B cell (primary cell): ENCODE measurements at regions not wholly inside any gene's neighbourhood (a gene's known extent, or its start where the extent isn't known, plus 50 kb on each side); places are given as distances from the start of the nearest gene placed in this dataset.

Experiments used
- ATAC-seq: fragments of 200-7000 bp; cut with Tn5 transposase; one replicate; pipeline ENCODE4 v1.10.0; 2021; ENCODE audit warnings: low read depth, mild to moderate bottlenecking, moderate number of reproducible peaks, moderate library complexity
- CTCF ChIA-PET: fragments of 350-600 bp; sonication (Branson Sonifier 250); formaldehyde crosslinking; loops from one replicate; lab custom pipeline; 2021; ENCODE audit warnings: antibody characterized with exemption, inconsistent platforms; lab: Charles Lee
- POLR2A ChIA-PET: fragments of 350-600 bp; sonication (Branson Sonifier 250); formaldehyde crosslinking; loops from one replicate; lab custom pipeline; 2021; ENCODE audit warnings: antibody characterized with exemption; lab: Charles Lee
- DNase-seq: peaks from one replicate; pipeline ENCODE4 v3.0.0; 2013
- H2AFZ ChIP-seq: 2 replicates; pipeline ENCODE4 v1.6.1; 2012; ENCODE audit warnings: mild to moderate bottlenecking, low read depth, low read length; ENCODE audit not compliant: insufficient read depth, poor library complexity, severe bottlenecking
- H3K27ac ChIP-seq, 2 donors: 1 replicate in 1 of 2; 2 replicates in 1 of 2; pipeline ENCODE4 v1.5.1; 2012 to 2013; ENCODE audit warnings: low read length in 2 of 2, mild to moderate bottlenecking in 2 of 2, moderate library complexity in 1 of 2
- H3K27me3 ChIP-seq, 4 experiments: fragments of 200-600 bp in 1 of 4; sonication (generic) in 1 of 4; replicated peaks in 1 of 4; 1 replicate in 2 of 4; 2 replicates in 2 of 4; pipeline versions ENCODE4 v1.6.1 to v1.7.0; 2013 to 2016; ENCODE audit warnings: low read length in 3 of 4, mild to moderate bottlenecking in 2 of 4, mixed read lengths in 1 of 4, moderate library complexity in 1 of 4; ENCODE audit not compliant: insufficient read depth in 4 of 4, control insufficient read depth in 3 of 4; ENCODE audit errors: control extremely low read depth in 1 of 4
- H3K36me3 ChIP-seq, 2 experiments: replicated peaks in 1 of 2; 1 replicate in 1 of 2; 2 replicates in 1 of 2; pipeline versions ENCODE4 v1.6.1 to v1.7.1; 2013; ENCODE audit warnings: low read length in 1 of 2; ENCODE audit not compliant: insufficient read depth in 2 of 2, control insufficient read depth in 1 of 2; ENCODE audit errors: control extremely low read depth in 1 of 2, extremely low read depth in 1 of 2
- H3K4me1 ChIP-seq, 2 donors: fragments of 200-600 bp in 1 of 2; sonication (generic) in 1 of 2; 1 replicate in 1 of 2; 2 replicates in 1 of 2; pipeline versions ENCODE4 v1.5.1 to v1.6.1; 2013 to 2017; ENCODE audit warnings: low read length in 2 of 2; ENCODE audit not compliant: control insufficient read depth in 2 of 2, insufficient read depth in 2 of 2
- H3K4me2 ChIP-seq: replicated peaks from 2 replicates; pipeline ENCODE3; 2012; ENCODE audit warnings: mild to moderate bottlenecking, low read depth, low read length; ENCODE audit not compliant: poor library complexity, severe bottlenecking
- H3K4me3 ChIP-seq, 5 experiments: fragments of 200-600 bp in 1 of 5; sonication (generic) in 1 of 5; 1 replicate in 3 of 5; 2 replicates in 2 of 5; pipeline versions ENCODE4 v1.5.1 to v1.7.0; 2011 to 2016; ENCODE audit warnings: low read length in 4 of 5, mild to moderate bottlenecking in 4 of 5, low read depth in 2 of 5, control low read depth in 1 of 5, moderate library complexity in 1 of 5; ENCODE audit not compliant: insufficient read depth in 1 of 5; ENCODE audit errors: control extremely low read depth in 1 of 5, extremely low read depth in 1 of 5
- H3K79me2 ChIP-seq: fragments of 200-600 bp; sonication (generic); one replicate; pipeline ENCODE4 v1.6.0; 2016; ENCODE audit warnings: low read length; ENCODE audit not compliant: control insufficient read depth, insufficient read depth
- H3K9ac ChIP-seq: fragments of 200-600 bp; sonication (generic); 2 replicates; pipeline ENCODE4 v1.6.1; 2017; ENCODE audit warnings: mild to moderate bottlenecking, low read length, moderate library complexity
- H3K9me3 ChIP-seq, 3 donors: one replicate each; pipeline versions ENCODE4 v1.6.1 to v1.7.1; 2013; ENCODE audit warnings: low read length in 2 of 3; ENCODE audit not compliant: control insufficient read depth in 2 of 3, insufficient read depth in 1 of 3; ENCODE audit errors: control extremely low read depth in 1 of 3
- H4K20me1 ChIP-seq: 2 replicates; pipeline ENCODE4 v1.6.0; 2012; ENCODE audit warnings: mild to moderate bottlenecking, low read length; ENCODE audit not compliant: insufficient read depth, control insufficient read depth, poor library complexity, severe bottlenecking
- H3K27ac Mint-ChIP-seq: one replicate; pipeline ENCODE4 v1.8.0; 2021; ENCODE audit warnings: mixed read lengths
- H3K27me3 Mint-ChIP-seq: one replicate; pipeline ENCODE4 v1.8.0; 2021; ENCODE audit warnings: mixed read lengths
- H3K4me1 Mint-ChIP-seq: one replicate; pipeline ENCODE4 v1.8.0; 2021; ENCODE audit warnings: mixed read lengths
- H3K4me3 Mint-ChIP-seq: one replicate; pipeline ENCODE4 v1.8.0; 2021; ENCODE audit warnings: mixed read lengths
- H3K9me3 Mint-ChIP-seq: one replicate; pipeline ENCODE4 v1.8.0; 2022; ENCODE audit warnings: mixed read lengths; ENCODE audit not compliant: insufficient read depth
- CTCF ChIP-seq: fragments of 200-600 bp; IDR thresholded peaks from one replicate; pipeline ENCODE4 v1.8.0; 2022; ENCODE audit warnings: antibody characterized with exemption, mild to moderate bottlenecking
- EZH2 ChIP-seq: IDR thresholded peaks from 2 replicates; pipeline ENCODE4 v1.6.1; 2012; ENCODE audit warnings: borderline replicate concordance, low read depth, mild to moderate bottlenecking, moderate library complexity, low read length; ENCODE audit not compliant: insufficient read depth, poor library complexity, severe bottlenecking
- WGBS: methylation state at CpG from one replicate; pipeline ENCODE4 v1.1.5; 2013; ENCODE audit warnings: missing lambda C conversion rate; ENCODE audit not compliant: insufficient coverage; 5-methylcytosine and 5-hydroxymethylcytosine counted together
- intact Hi-C: fragments of 100-400 bp; cut with micrococcal nuclease; formaldehyde crosslinking; loops from one replicate; pipeline ENCODE4 v1.10.0; 2022

GRCh38 chr11:92894197-92894596 lies 75.3 kb upstream of the MTNR1B start:
- Mint-ChIP-seq H3K27ac (no peak overlapping the region), H3K4me1 (no peaks in the 10 kb centered on the region), H3K27me3 (peaks cover 6% of the 10 kb centered on the region), H3K9me3 (no peaks in the 10 kb centered on the region), H3K4me3 (no peak overlapping the region)
- DNase-seq, result no peak
- Histone ChIP-seq H3K36me3 (no peaks in the 10 kb centered on the region), H3K9ac (no peak overlapping the region), H3K79me2 (no peaks in the 10 kb centered on the region), H3K27ac (no peak overlapping the region), H3K4me2 (no peak overlapping the region), H2AFZ (no peak overlapping the region), H3K4me3 (no peak overlapping the region), H3K27me3 (no peaks in the 10 kb centered on the region), H3K9me3 (no peaks in the 10 kb centered on the region), H4K20me1 (no peaks in the 10 kb centered on the region), H3K4me1 (no peaks in the 10 kb centered on the region)
- ATAC-seq, result no peak
- no peak for TF ChIP-seq CTCF
- TF ChIP-seq EZH2, result no peak
- POLR2A ChIA-PET, result no interaction called here
- WGBS, result no CpG with 5 or more reads among the region's 3 CpGs
- CTCF ChIA-PET, result no interaction called here
- intact Hi-C loops, result no loop called here

GRCh38 chr11:92897487-92897886 lies 72.0 kb upstream of the MTNR1B start:
- no peaks in the 10 kb centered on the region for H3K9me3 ChIP-seq
- no peaks in the 10 kb centered on the region for H3K9me3 Mint-ChIP-seq
- no peak overlapping the region for H3K9ac ChIP-seq
- intact Hi-C loops, result no loop called here
- peaks cover 10% of the 10 kb centered on the region for H3K27me3 Mint-ChIP-seq
- no peak overlapping the region for H3K27ac Mint-ChIP-seq
- no peak overlapping the region for H3K27ac ChIP-seq
- WGBS, result 93% methylated on average over 6 of the region's 6 CpGs
- H3K27me3 ChIP-seq, result no peaks in the 10 kb centered on the region
- H4K20me1 ChIP-seq, result no peaks in the 10 kb centered on the region
- H3K4me3 ChIP-seq, result no peak overlapping the region
- DNase-seq (no peak), ATAC-seq (no peak)
- no peaks in the 10 kb centered on the region for H3K4me1 ChIP-seq
- no peak overlapping the region for H3K4me2 ChIP-seq
- no peaks in the 10 kb centered on the region for H3K79me2 ChIP-seq
- no peaks in the 10 kb centered on the region for H3K36me3 ChIP-seq
- no peak overlapping the region for H3K4me3 Mint-ChIP-seq
- CTCF ChIA-PET, result interaction anchor here (0.5 kb wide), 1 partner anchor 1573 kb away, joined by 3 read pairs; no protein-coding TSS in a partner anchor
- TF ChIP-seq EZH2, result no peak
- TF ChIP-seq CTCF, result no peak
- H2AFZ ChIP-seq, result no peak overlapping the region
- H3K4me1 Mint-ChIP-seq, result no peaks in the 10 kb centered on the region
- POLR2A ChIA-PET, result no interaction called here
